GM21529 (cell line): ENCODE measurements at regions not wholly inside any gene's neighbourhood (a gene's known extent, or its start where the extent isn't known, plus 50 kb on each side); places are given as distances from the start of the nearest gene placed in this dataset.

ENCODE experiments used
- ATAC-seq: cut with Tn5 transposase; IDR thresholded peaks from one replicate; pipeline ENCODE4 v1.9.1; 2021; ENCODE audit not compliant: unreplicated experiment

- no peak for ATAC-seq
Observed at GRCh38 chr2:198268519-198268918, 464.1 kb downstream of the PLCL1 start.

DNA sequence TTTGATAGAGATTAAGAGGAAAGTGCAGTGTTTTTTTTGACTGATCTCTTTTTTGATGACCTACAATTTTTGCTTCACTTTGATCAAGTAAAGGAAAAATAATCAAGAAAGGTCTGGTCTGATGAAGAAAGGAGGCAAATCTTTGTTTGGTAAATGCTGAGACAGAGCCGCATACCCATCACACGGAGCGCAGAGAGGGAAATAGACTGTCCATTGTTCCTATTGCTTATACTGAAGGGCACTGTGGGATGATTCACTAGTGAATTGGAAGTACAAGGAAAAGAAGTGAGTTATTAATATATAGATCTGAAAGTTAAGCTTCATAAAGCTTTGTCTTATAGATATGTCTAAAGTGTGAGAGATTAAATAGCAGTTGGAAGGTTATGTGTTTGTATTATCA is 455.1 kb downstream of the PLCL1 start:
- no peak for ATAC-seq

DNA sequence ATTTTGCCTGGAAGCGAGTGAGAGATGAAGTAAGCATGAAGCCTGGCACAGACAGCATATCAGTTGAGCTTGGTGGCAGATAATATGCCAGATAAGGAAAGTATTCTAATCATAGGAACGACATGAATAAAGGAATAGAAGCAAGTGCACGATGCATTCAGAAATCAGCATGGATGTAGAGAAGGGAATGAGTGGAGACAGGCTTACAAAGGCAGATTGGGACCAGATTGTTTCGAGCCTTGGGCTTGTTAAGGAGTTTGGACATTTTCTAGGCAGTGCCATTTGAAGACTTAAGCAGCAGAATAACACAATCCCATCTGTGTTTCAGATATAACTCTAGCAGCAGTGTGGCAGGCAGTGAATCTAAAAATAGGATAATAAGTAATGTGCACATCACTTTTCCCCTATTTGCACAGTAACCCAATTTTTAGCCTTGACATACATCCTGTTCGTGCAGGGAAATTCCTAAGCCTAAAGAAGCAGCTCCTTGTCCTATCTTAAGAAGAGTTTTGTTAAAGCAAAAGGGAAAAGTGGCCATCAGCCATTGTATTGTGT is 450.2 kb downstream of the PLCL1 start:
- ATAC-seq, result no peak

DNA sequence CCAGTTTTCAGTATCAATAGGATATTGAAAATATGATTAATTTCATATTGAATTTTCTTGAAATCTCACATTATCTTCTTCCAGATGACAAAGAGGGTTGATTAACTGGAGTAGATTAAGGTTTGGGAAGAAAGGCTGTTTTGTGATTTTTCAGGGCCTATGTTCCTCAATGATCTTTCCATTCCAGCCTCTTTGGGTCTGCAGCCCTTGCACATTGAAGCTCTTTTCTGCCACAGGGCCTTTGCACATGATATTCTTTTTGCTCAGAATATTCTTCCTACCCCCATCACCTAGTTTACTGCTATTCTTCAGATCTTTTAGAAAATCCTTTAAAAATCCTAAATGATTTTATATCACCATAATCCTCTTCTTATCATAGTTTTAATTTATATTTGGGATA is 449.6 kb downstream of the PLCL1 start:
- ATAC-seq, result no peak

DNA sequence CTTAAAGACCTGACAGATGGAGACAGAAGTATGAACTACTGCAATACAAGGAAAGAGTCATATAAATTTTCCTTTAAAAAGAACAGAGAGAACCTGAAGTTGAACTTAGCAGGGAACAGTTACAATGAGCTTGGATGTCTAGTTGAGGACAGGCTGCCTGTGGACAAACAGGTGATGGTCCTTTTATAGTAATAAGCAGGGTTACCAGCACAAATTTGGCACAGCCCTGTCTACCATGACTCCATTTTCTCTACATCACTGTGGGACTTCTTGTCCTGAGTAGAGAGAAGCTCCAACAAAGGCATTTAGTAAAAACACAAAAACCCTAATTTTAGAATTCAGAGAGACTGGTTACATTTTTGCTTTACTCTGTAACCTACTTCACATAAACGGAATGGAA is 448.1 kb downstream of the PLCL1 start:
- no peak for ATAC-seq

DNA sequence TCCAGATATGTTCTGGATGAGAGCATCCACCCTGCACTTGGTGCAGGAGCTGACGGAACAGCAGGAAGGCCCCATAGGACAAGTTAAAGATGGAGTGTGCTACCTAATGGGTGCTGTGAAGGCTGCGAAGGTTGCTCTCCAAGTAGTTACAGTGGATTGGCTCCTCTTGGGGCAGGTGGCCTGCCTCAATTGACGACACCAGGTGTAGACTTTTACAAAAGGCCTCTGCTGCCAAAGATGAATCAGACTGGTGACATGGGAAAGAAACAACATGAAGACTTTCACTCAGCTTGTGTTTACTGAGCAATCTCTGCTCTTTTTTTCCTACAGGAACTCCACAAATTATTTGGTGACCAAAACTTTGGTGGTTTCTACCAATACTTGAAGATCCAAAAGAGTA is 437.7 kb downstream of the PLCL1 start:
- no peak for ATAC-seq

GRCh38 chr2:198238429-198238828 is 434.0 kb downstream of the PLCL1 start:
- ATAC-seq, result no peak

DNA sequence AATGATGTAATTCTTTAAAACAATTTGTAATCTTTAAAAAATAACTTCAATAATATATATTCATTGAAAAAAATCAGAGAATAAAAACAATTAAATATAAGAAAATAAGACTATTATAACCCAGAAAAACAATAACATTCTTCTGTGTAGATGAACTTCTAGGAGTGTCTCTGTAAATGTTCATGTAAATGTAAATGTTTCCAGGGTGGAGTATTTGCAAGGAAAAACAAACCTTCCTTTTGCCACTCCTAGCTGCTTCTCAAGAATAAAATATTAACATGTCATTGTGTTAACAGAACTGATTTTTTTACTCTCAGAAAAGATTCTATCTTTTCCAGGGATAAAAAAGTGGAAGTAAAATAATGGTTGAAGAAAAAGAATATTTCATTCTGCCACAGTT is 431.9 kb downstream of the PLCL1 start:
- ATAC-seq, result no peak

GRCh38 chr2:198232281-198232680 is 427.9 kb downstream of the PLCL1 start:
- no peak for ATAC-seq

- no peak for ATAC-seq
Observed at GRCh38 chr2:198231562-198231961, 427.2 kb downstream of the PLCL1 start.

DNA sequence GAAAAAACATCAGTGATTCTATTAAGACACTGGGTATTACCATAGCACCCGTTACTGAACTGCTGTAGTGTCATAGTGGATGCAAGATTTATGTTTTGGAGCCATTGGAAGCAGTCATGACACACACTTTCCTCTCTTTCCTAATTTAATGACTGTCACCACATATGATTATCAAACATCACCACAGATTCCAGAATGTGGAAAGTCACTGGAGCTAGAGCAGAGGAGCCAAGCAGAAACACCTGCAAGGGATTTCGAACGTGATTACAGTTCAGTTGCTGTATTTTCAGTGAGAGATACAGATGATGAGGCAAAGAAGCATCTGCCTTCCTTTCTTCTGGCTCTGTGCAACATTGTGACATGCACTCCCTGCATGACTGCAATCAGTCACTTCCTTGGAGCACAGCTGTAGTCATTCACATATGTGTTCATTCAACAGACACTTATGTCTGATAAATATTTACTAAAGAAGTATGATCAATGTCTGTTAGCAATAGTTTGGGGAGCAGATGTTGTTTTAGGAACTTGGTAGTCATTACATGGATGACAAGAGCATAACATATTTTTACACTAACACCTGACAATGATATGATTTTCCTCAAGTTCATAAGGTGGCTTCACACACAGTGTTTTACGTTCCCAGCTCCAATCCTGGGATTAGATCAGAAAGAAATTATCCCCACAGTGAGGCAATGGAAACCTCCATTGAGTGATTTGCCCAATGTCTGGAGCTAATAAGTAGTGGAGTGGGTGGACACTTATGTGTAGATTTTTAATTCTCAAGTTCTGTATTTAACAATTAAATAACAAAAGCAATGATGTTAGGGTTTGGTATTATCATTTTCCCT is 416.6 kb downstream of the PLCL1 start:
- ATAC-seq, result no peak

DNA sequence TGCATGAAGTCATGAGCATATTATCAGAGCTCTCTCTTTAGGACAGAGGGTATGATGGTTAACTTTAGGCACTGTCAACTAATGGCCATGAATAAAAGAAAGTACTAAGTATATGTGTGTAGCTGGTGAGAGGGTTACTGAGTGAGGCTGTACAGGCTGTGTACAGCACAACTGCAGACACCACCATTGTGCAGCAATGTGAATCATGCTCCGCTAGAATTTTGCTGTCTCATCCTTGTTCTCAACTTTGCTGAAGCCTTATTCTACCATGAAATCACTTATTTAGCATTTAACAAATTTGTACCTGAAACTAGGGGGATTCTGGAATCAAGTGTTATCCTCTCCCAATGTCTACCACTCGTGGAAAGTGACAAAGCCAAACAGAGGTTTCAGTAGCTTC is 414.9 kb downstream of the PLCL1 start:
- ATAC-seq, result no peak

DNA sequence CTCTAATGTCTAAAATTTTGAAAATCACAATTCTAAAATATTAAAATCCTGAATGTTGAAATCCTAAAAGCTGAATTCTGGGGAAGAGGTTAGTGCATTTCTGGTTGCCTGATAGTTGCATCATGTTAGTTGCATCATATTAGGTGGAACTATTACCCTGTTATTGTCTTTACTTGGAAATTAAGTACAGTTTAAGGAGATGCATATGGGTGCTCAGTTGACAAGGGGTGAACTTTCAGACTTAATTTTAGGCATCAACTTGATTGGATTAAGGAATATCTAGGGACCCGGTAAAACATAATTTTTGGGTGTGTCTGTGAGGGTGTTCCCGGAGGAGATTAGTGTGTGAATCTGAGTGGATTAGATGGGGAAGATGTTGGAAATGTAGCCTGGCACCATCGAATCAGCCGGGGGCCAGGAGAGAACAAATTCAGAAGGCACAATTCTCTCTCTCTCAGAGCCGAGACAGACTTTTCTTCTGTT is 409.8 kb downstream of the PLCL1 start:
- no peak for ATAC-seq

DNA sequence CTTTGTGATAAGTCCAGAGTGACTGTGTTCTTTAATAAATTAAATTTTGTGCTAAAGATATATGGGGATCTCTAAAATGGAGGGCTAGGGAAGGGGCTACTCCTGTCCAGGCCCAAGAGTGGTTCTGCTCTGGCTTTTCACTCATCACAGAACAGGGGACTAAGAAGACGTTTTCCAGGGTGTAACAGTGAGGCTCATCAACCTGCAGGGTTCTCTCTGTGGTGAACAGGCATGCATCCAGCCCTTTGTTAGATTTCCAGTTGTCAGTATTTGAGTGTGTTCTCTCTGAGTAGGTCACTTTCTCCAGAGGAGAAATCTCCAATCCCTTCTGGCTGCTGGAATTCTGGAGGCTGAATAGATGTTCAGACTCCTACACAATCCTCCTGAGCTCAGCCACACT is 408.9 kb downstream of the PLCL1 start:
- ATAC-seq, result no peak

GRCh38 chr2:198211706-198212105 is 407.3 kb downstream of the PLCL1 start:
- no peak for ATAC-seq

- ATAC-seq, result no peak
Observed at GRCh38 chr2:198203336-198204069, 399.1 kb downstream of the PLCL1 start.
